ENCODE measurements at regions not wholly inside any gene's neighbourhood (a gene's known extent, or its start where the extent isn't known, plus 50 kb on each side); places are given as distances from the start of the nearest gene placed in this dataset.

DNA sequence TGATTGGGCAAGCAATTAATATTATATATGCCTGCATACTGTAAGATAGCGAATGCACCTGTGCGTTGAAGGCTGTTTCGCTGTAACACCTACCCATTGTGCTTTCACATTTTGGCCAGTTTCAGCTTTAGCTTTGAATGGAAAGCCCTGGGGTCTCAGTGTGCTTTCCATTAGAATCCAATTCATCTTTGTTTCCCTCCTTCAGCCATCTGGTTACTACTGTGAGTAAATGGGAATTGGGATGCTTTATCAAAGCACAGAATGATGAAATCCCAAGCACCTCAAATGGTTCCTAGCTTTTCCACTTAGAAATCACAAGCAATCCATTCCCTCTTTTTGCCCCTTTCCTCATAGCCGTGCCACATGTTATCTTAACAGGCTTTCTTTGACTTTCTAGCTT lies 127.1 kb downstream of the HDGFL1 start:
- TF ChIP-seq, protein P1, sequence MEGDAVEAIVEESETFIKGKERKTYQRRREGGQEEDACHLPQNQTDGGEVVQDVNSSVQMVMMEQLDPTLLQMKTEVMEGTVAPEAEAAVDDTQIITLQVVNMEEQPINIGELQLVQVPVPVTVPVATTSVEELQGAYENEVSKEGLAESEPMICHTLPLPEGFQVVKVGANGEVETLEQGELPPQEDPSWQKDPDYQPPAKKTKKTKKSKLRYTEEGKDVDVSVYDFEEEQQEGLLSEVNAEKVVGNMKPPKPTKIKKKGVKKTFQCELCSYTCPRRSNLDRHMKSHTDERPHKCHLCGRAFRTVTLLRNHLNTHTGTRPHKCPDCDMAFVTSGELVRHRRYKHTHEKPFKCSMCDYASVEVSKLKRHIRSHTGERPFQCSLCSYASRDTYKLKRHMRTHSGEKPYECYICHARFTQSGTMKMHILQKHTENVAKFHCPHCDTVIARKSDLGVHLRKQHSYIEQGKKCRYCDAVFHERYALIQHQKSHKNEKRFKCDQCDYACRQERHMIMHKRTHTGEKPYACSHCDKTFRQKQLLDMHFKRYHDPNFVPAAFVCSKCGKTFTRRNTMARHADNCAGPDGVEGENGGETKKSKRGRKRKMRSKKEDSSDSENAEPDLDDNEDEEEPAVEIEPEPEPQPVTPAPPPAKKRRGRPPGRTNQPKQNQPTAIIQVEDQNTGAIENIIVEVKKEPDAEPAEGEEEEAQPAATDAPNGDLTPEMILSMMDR (IDR thresholded peaks at IDR 0.05): no peak
- TF ChIP-seq POLR2A (IDR thresholded peaks at IDR 0.05): no peak
